ENCODE measurements at regions not wholly inside any gene's neighbourhood (a gene's known extent, or its start where the extent isn't known, plus 50 kb on each side); places are given as distances from the start of the nearest gene placed in this dataset.

- no peak for DNase-seq
- no peaks in the 10 kb centered on the region for H3K27me3 Mint-ChIP-seq
- H3K4me3 Mint-ChIP-seq, result no peak overlapping the region
- H3K9me3 Mint-ChIP-seq (ENCODE audit: low read depth), result no peaks in the 10 kb centered on the region
- H3K4me1 Mint-ChIP-seq, result no peaks in the 10 kb centered on the region
- no peak for ATAC-seq
- no peak overlapping the region for H3K27ac Mint-ChIP-seq
- CTCF ChIA-PET, result no interaction called here
- no peaks in the 10 kb centered on the region for H3K36me3 Mint-ChIP-seq
Observed at GRCh38 chr15:29560896-29561295, 261.4 kb downstream of the TJP1 start.

GRCh38 chr15:29558261-29558660 is 264.0 kb downstream of the TJP1 start:
- Mint-ChIP-seq H3K27ac (no peak overlapping the region), H3K27me3 (no peaks in the 10 kb centered on the region), H3K36me3 (no peaks in the 10 kb centered on the region), H3K4me3 (no peak overlapping the region), H3K4me1 (no peaks in the 10 kb centered on the region), H3K9me3 (ENCODE audit: low read depth) (no peaks in the 10 kb centered on the region)
- DNase-seq (no peak), ATAC-seq (no peak)
- CTCF ChIA-PET, result no interaction called here

DNA sequence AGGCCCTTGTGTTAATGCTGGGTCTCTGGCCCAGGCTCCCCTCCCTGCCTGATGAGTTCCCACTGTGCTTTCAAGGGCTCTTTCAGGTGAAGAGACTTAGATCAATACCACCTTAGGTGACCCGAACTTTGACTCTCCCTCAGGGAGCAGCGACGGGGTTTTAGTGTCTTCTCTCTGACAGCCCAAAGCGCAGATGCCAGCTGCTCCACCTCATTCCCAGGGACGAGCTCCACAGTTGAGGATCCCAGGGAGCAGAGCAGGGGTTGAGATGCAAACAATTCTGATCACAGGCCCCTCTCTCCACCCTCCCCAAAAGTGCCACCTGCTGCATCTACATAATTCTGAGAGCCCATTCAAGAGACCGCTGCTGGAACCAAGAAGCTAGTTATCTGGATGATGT is 265.1 kb downstream of the TJP1 start:
- DNase-seq (no peak), ATAC-seq (no peak)
- Mint-ChIP-seq H3K4me3 (no peak overlapping the region), H3K27me3 (no peaks in the 10 kb centered on the region), H3K9me3 (ENCODE audit: low read depth) (no peaks in the 10 kb centered on the region), H3K27ac (no peak overlapping the region), H3K4me1 (no peaks in the 10 kb centered on the region), H3K36me3 (no peaks in the 10 kb centered on the region)
- CTCF ChIA-PET, result no interaction called here

DNA sequence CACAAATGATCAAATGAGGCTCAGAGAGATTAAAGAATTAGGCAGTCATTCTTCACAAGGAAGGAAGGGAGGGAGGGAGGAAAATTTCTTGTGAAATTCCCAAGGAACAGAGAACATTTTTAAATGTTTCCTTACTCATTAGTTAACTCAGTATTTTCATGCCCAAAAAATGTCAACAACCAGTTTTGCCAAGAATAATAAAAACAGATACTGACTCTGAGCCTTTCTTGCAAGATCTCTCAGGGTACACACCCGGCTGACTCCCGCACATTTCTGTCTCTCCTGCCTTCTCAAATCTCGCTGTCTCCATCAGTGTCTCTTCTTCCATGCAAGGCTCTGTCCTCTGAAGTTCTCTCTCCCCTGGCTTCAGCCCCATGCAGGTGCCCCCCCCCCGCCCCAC is 265.9 kb downstream of the TJP1 start:
- no peak overlapping the region for H3K27ac Mint-ChIP-seq
- DNase-seq (no peak), ATAC-seq (no peak)
- H3K4me1 Mint-ChIP-seq, result no peaks in the 10 kb centered on the region
- no peak overlapping the region for H3K4me3 Mint-ChIP-seq
- CTCF ChIA-PET, result no interaction called here
- H3K27me3 Mint-ChIP-seq, result no peaks in the 10 kb centered on the region
- H3K9me3 Mint-ChIP-seq (ENCODE audit: low read depth), result no peaks in the 10 kb centered on the region
- no peaks in the 10 kb centered on the region for H3K36me3 Mint-ChIP-seq

DNA sequence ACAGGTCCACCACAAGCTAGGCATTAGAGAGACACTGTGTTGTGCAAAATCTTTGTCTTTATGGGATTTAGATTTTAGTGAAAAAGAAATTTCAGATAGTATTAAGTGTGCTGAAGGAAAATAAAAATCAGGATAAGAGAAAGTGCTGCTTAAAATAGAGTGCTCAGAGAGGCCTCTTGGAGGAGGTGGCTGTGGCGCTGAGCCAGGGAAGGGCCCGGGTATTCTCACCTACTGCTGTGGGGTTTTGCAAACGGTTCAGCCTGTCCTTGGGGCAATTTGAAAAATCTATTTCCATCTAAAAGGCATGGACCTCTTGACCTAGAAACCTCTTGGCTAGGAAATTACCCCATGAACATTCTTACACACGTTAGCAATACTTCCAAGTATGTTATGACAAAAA is 267.7 kb downstream of the TJP1 start:
- H3K27ac Mint-ChIP-seq, result no peak overlapping the region
- CTCF ChIA-PET, result no interaction called here
- ATAC-seq, result no peak

GRCh38 chr15:29550834-29551465 is 271.3 kb downstream of the TJP1 start:
- Mint-ChIP-seq H3K4me3 (no peak overlapping the region), H3K27me3 (no peaks in the 10 kb centered on the region), H3K27ac (no peak overlapping the region), H3K9me3 (ENCODE audit: low read depth) (no peaks in the 10 kb centered on the region), H3K4me1 (no peaks in the 10 kb centered on the region), H3K36me3 (no peaks in the 10 kb centered on the region)
- no peak for DNase-seq
- no peak for ATAC-seq
- CTCF ChIA-PET, result no interaction called here

More for the DNA sequence above, 267.7 kb downstream of the TJP1 start:
- Mint-ChIP-seq H3K36me3 (no peaks in the 10 kb centered on the region), H3K9me3 (ENCODE audit: low read depth) (no peaks in the 10 kb centered on the region), H3K27me3 (no peaks in the 10 kb centered on the region), H3K4me1 (no peaks in the 10 kb centered on the region), H3K4me3 (no peak overlapping the region)
- no peak for DNase-seq

GRCh38 chr15:29548006-29548405 is 274.3 kb downstream of the TJP1 start:
- ATAC-seq (no peak), DNase-seq (no peak)
- Mint-ChIP-seq H3K4me1 (no peaks in the 10 kb centered on the region), H3K27me3 (peaks cover 2% of the 10 kb centered on the region), H3K4me3 (no peak overlapping the region), H3K36me3 (no peaks in the 10 kb centered on the region), H3K27ac (no peak overlapping the region), H3K9me3 (ENCODE audit: low read depth) (no peaks in the 10 kb centered on the region)
- CTCF ChIA-PET, result no interaction called here

DNA sequence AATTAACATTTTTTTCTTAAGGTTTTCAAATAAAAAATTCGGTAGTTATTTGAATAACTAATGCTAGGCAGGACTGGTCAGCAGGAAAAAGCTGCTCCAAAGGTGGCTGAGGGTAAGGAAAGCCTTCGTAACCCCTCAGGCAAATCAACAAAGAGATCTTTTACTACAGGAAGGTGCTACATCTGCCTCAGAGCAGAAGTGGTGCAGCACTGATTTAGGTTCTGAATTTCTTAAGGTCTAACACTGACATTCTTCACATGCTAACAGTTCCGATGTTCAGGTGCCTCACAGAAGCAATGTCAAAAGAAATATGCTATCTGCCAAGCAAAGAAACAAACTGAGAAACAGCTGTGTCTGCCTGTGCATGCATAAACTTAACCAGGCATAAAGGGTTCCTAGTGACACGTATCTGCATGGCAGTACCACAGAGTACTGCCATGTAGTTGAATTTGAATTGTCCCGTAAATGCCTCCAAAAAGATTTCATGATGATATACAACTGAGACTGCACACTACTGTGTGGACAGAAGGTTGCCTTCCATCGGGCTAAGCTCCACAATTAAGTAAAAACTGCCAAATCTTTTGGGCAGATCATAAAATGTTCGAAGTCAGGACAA is 275.0 kb upstream of the NSMCE3 start:
- Mint-ChIP-seq H3K4me1 (no peaks in the 10 kb centered on the region), H3K27ac (no peak overlapping the region), H3K27me3 (peaks cover 2% of the 10 kb centered on the region), H3K9me3 (ENCODE audit: low read depth) (no peaks in the 10 kb centered on the region), H3K36me3 (no peaks in the 10 kb centered on the region), H3K4me3 (no peak overlapping the region)
- CTCF ChIA-PET, result no interaction called here
- DNase-seq (no peak), ATAC-seq (no peak)

GRCh38 chr15:29542994-29543393 is 273.4 kb upstream of the NSMCE3 start:
- H3K27ac Mint-ChIP-seq, result no peak overlapping the region
- ATAC-seq (no peak), DNase-seq (no peak)
- CTCF ChIA-PET, result interaction anchor here (1.1 kb wide), 1 partner anchor 403 kb away, joined by 3 read pairs; no protein-coding TSS in a partner anchor
- no peak overlapping the region for H3K4me3 Mint-ChIP-seq
- no peaks in the 10 kb centered on the region for H3K4me1 Mint-ChIP-seq
- no peaks in the 10 kb centered on the region for H3K9me3 Mint-ChIP-seq (ENCODE audit: low read depth)
- H3K27me3 Mint-ChIP-seq, result peaks cover 2% of the 10 kb centered on the region
- no peaks in the 10 kb centered on the region for H3K36me3 Mint-ChIP-seq

GRCh38 chr15:29541309-29541708 is 271.7 kb upstream of the NSMCE3 start:
- ATAC-seq, result no peak
- Mint-ChIP-seq H3K36me3 (no peaks in the 10 kb centered on the region), H3K9me3 (ENCODE audit: low read depth) (no peaks in the 10 kb centered on the region), H3K27ac (no peak overlapping the region), H3K4me3 (no peak overlapping the region), H3K27me3 (peaks cover 2% of the 10 kb centered on the region), H3K4me1 (no peaks in the 10 kb centered on the region)
- CTCF ChIA-PET, result no interaction called here
- no peak for DNase-seq

- H3K36me3 Mint-ChIP-seq, result no peaks in the 10 kb centered on the region
- DNase-seq, result no peak
- no peak for ATAC-seq
- peaks cover 2% of the 10 kb centered on the region for H3K27me3 Mint-ChIP-seq
- CTCF ChIA-PET, result no interaction called here
- no peaks in the 10 kb centered on the region for H3K9me3 Mint-ChIP-seq (ENCODE audit: low read depth)
- no peaks in the 10 kb centered on the region for H3K4me1 Mint-ChIP-seq
- no peak overlapping the region for H3K4me3 Mint-ChIP-seq
- no peak overlapping the region for H3K27ac Mint-ChIP-seq
Observed at GRCh38 chr15:29540479-29540878, 270.9 kb upstream of the NSMCE3 start.

- Mint-ChIP-seq H3K27ac (no peak overlapping the region), H3K4me3 (no peak overlapping the region), H3K4me1 (no peaks in the 10 kb centered on the region), H3K9me3 (ENCODE audit: low read depth) (no peaks in the 10 kb centered on the region), H3K27me3 (no peaks in the 10 kb centered on the region), H3K36me3 (no peaks in the 10 kb centered on the region)
- CTCF ChIA-PET, result no interaction called here
- DNase-seq (no peak), ATAC-seq (no peak)
Observed at GRCh38 chr15:29539736-29540135, 270.1 kb upstream of the NSMCE3 start.

DNA sequence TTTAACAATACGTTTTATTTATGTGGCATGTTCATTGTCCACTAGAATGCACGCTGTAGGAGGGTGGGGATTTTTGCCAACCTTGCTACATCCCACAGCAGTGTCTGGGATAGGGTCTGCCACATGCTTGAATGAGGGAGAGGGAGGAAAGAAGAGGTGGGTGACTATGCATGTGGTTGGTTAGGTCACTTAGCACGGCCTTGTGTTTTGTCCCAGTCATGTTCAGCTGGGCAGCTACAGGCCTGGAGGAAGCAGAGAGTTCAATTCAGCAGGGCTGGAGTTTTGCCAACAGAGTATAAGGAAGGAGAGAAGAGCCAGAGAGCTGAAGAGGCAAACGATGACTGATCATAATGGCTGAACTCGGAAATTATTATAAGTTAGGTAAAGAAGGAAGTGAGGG is 268.4 kb upstream of the NSMCE3 start:
- CTCF ChIA-PET, result no interaction called here
- DNase-seq, result no peak
- no peak overlapping the region for H3K27ac Mint-ChIP-seq
- no peak for ATAC-seq
- H3K4me3 Mint-ChIP-seq, result no peak overlapping the region
- H3K27me3 Mint-ChIP-seq, result no peaks in the 10 kb centered on the region
- H3K9me3 Mint-ChIP-seq (ENCODE audit: low read depth), result no peaks in the 10 kb centered on the region
- H3K4me1 Mint-ChIP-seq, result no peaks in the 10 kb centered on the region
- no peaks in the 10 kb centered on the region for H3K36me3 Mint-ChIP-seq

GRCh38 chr15:29535952-29536351 is 266.3 kb upstream of the NSMCE3 start:
- CTCF ChIA-PET, result no interaction called here
- H3K27ac Mint-ChIP-seq, result no peak overlapping the region
- H3K4me3 Mint-ChIP-seq, result no peak overlapping the region
- ATAC-seq (no peak), DNase-seq (no peak)
- H3K4me1 Mint-ChIP-seq, result no peaks in the 10 kb centered on the region
- H3K36me3 Mint-ChIP-seq, result no peaks in the 10 kb centered on the region
- H3K9me3 Mint-ChIP-seq (ENCODE audit: low read depth), result no peaks in the 10 kb centered on the region
- no peaks in the 10 kb centered on the region for H3K27me3 Mint-ChIP-seq

GRCh38 chr15:29534378-29534777 is 264.8 kb upstream of the NSMCE3 start:
- Mint-ChIP-seq H3K27ac (no peak overlapping the region), H3K36me3 (no peaks in the 10 kb centered on the region), H3K27me3 (no peaks in the 10 kb centered on the region), H3K4me1 (no peaks in the 10 kb centered on the region), H3K9me3 (ENCODE audit: low read depth) (no peaks in the 10 kb centered on the region), H3K4me3 (no peak overlapping the region)
- CTCF ChIA-PET, result no interaction called here
- no peak for DNase-seq
- no peak for ATAC-seq

All from activated CD8-positive, alpha-beta memory T cell treated with anti-CD3 and anti-CD28 coated beads, Interleukin-2, amount 10 ng/mL, durations not matched to agents 7 days and 5 days (primary cell).